GM18873 (cell line): ENCODE measurements at regions not wholly inside any gene's neighbourhood (a gene's known extent, or its start where the extent isn't known, plus 50 kb on each side); places are given as distances from the start of the nearest gene placed in this dataset.

ENCODE experiments used
- ATAC-seq: cut with Tn5 transposase; IDR thresholded peaks from one replicate; pipeline ENCODE4 v1.9.1; 2021; ENCODE audit warnings: mild to moderate bottlenecking, moderate library complexity, moderate number of reproducible peaks; ENCODE audit not compliant: unreplicated experiment, low FRiP score

- ATAC-seq: no peak
Measured at GRCh38 chr9:109937861-109938453, 158.0 kb downstream of the PALM2AKAP2 start.

- ATAC-seq: no peak
Measured at GRCh38 chr9:109939698-109940342, 159.8 kb downstream of the PALM2AKAP2 start.

GRCh38 chr9:109940561-109940960 lies 160.6 kb downstream of the PALM2AKAP2 start:
- ATAC-seq: no peak

- ATAC-seq: no peak
Measured at GRCh38 chr9:109941771-109942170, 161.8 kb downstream of the PALM2AKAP2 start.

- ATAC-seq: no peak
Measured at GRCh38 chr9:109945573-109945972, 165.6 kb downstream of the PALM2AKAP2 start.

GRCh38 chr9:109948453-109948852 lies 168.5 kb downstream of the PALM2AKAP2 start:
- ATAC-seq: no peak

- ATAC-seq: no peak
Measured at GRCh38 chr9:109950710-109951443, 170.9 kb downstream of the PALM2AKAP2 start.

GRCh38 chr9:109953300-109953699 lies 173.3 kb downstream of the PALM2AKAP2 start:
- ATAC-seq: no peak

GRCh38 chr9:109953813-109954497 lies 174.0 kb downstream of the PALM2AKAP2 start:
- no peak for ATAC-seq

GRCh38 chr9:109956717-109957440 lies 176.9 kb downstream of the PALM2AKAP2 start:
- no peak for ATAC-seq

- ATAC-seq: no peak
Measured at GRCh38 chr9:109959679-109960078, 179.7 kb downstream of the PALM2AKAP2 start.

GRCh38 chr9:109961626-109962025 lies 181.6 kb downstream of the PALM2AKAP2 start:
- ATAC-seq: no peak

GRCh38 chr9:109962215-109962614 lies 182.2 kb downstream of the PALM2AKAP2 start:
- ATAC-seq: no peak

- no peak for ATAC-seq
Measured at GRCh38 chr9:109963079-109963478, 183.1 kb downstream of the PALM2AKAP2 start.

- ATAC-seq: peak; percentile 31
Measured at GRCh38 chr9:109966643-109967368, 186.8 kb downstream of the PALM2AKAP2 start.

GRCh38 chr9:109967651-109968642 lies 187.9 kb downstream of the PALM2AKAP2 start:
- peak; percentile 35 for ATAC-seq

GRCh38 chr9:109969011-109969410 lies 189.0 kb downstream of the PALM2AKAP2 start:
- ATAC-seq: no peak

GRCh38 chr9:109969573-109970237 lies 189.7 kb downstream of the PALM2AKAP2 start:
- ATAC-seq: no peak
